SK-N-MC (cell line): ENCODE measurements at regions not wholly inside any gene's neighbourhood (a gene's known extent, or its start where the extent isn't known, plus 50 kb on each side); places are given as distances from the start of the nearest gene placed in this dataset.
"Not testable (repeated sequence)": the region's sequence is repeated elsewhere in the genome, so short reads cannot be mapped to it uniquely, and the experiment has no call there.

Experiments
- DNase-seq: peaks from one replicate; pipeline ENCODE4 v3.0.0-alpha.2; 2011; ENCODE audit warnings: low read depth, low spot score
- H3K27ac ChIP-seq: fragments of 200-600 bp; sonication (generic); 2 replicates; pipeline ENCODE4 v1.5.1; 2016; ENCODE audit warnings: mixed run types
- H3K36me3 ChIP-seq: fragments of 200-600 bp; sonication (generic); 2 replicates; pipeline ENCODE4 v1.6.1; 2017; ENCODE audit warnings: antibody characterized with exemption, low read length, mixed read lengths; ENCODE audit not compliant: insufficient read depth
- H3K4me3 ChIP-seq: fragments of 200-600 bp; sonication (generic); 2 replicates; pipeline ENCODE4 v1.5.1; 2016
- H3K9ac ChIP-seq: fragments of 200-600 bp; sonication (generic); 2 replicates; pipeline ENCODE4 v1.8.0; 2017; ENCODE audit warnings: mixed run types, mixed read lengths; ENCODE audit not compliant: insufficient read length
- H3K9me3 ChIP-seq: fragments of 200-600 bp; sonication (generic); 2 replicates; pipeline ENCODE4 v1.6.1; 2017; ENCODE audit warnings: low read depth, mild to moderate bottlenecking, antibody characterized with exemption, low read length, moderate library complexity, mixed read lengths
- EZH2 ChIP-seq: fragments of 200-600 bp; sonication (generic); IDR thresholded peaks from one replicate; pipeline ENCODE4 v1.6.1; 2017; ENCODE audit warnings: antibody characterized with exemption
- FOXP2 ChIP-seq: optimal IDR thresholded peaks from 2 replicates; pipeline ENCODE3; 2011; ENCODE audit warnings: mild to moderate bottlenecking, moderate library complexity; ENCODE audit not compliant: insufficient read depth; ENCODE audit errors: extremely low read length, control extremely low read depth
- POLR2AphosphoS5 ChIP-seq: IDR thresholded peaks from 2 replicates; pipeline ENCODE4 v1.6.1; 2012; ENCODE audit warnings: mild to moderate bottlenecking, low read depth, low read length, borderline replicate concordance

GRCh38 chr7:149701495-149702240 is 71.7 kb downstream of the ZNF467 start:
- H3K4me3 ChIP-seq: no peak overlapping the region
- H3K9me3 ChIP-seq: no peaks in the 10 kb centered on the region
- H3K36me3 ChIP-seq: no peaks in the 10 kb centered on the region
- DNase-seq: no peak
- H3K27ac ChIP-seq: no peak overlapping the region
- TF ChIP-seq EZH2: no peak
- no peak for TF ChIP-seq FOXP2
- TF ChIP-seq POLR2AphosphoS5: no peak
- H3K9ac ChIP-seq: no peak overlapping the region

- DNase-seq, H3K9ac ChIP-seq, H3K9me3 ChIP-seq, H3K36me3 ChIP-seq, H3K4me3 ChIP-seq, H3K27ac ChIP-seq: not testable (repeated sequence)
These were observed 75.6 kb downstream of the ZNF467 start for GRCh38 chr7:149697767-149698166.

GRCh38 chr7:149696280-149696679 is 77.1 kb downstream of the ZNF467 start:
- no peak for DNase-seq
- no peak for TF ChIP-seq FOXP2
- TF ChIP-seq POLR2AphosphoS5: no peak
- no peak for TF ChIP-seq EZH2
- no peaks in the 10 kb centered on the region for H3K9me3 ChIP-seq
- H3K36me3 ChIP-seq: no peaks in the 10 kb centered on the region
- H3K4me3 ChIP-seq: no peak overlapping the region
- no peak overlapping the region for H3K27ac ChIP-seq
- no peak overlapping the region for H3K9ac ChIP-seq

GRCh38 chr7:149692557-149692982 is 80.8 kb downstream of the ZNF467 start:
- TF ChIP-seq FOXP2: no peak
- TF ChIP-seq POLR2AphosphoS5: no peak
- no peak for TF ChIP-seq EZH2
- H3K9ac ChIP-seq: no peak overlapping the region
- no peaks in the 10 kb centered on the region for H3K36me3 ChIP-seq
- no peak for DNase-seq
- H3K4me3 ChIP-seq: peak overlapping the region; percentile 45
- H3K27ac ChIP-seq: no peak overlapping the region
- H3K9me3 ChIP-seq: 0 out of 2 replicates have a peak, but pooled peaks cover 4% of the 10 kb centered on the region

- Histone ChIP-seq H3K4me3 (peak overlapping the region; percentile 45), H3K9ac (no peak overlapping the region), H3K27ac (no peak overlapping the region), H3K9me3 (0 out of 2 replicates have a peak, but pooled peaks cover 4% of the 10 kb centered on the region), H3K36me3 (no peaks in the 10 kb centered on the region)
- no peak for TF ChIP-seq EZH2
- TF ChIP-seq FOXP2: no peak
- no peak for TF ChIP-seq POLR2AphosphoS5
- DNase-seq: no peak
These were observed 81.3 kb downstream of the ZNF467 start for GRCh38 chr7:149692056-149692455.

- H3K36me3 ChIP-seq: no peaks in the 10 kb centered on the region
- peak overlapping the region; percentile 60 for H3K4me3 ChIP-seq
- no peak overlapping the region for H3K27ac ChIP-seq
- H3K9ac ChIP-seq: no peak overlapping the region
- peak; percentile 76 for DNase-seq
- TF ChIP-seq FOXP2 (no peak), POLR2AphosphoS5 (no peak), EZH2 (no peak)
- 0 out of 2 replicates have a peak, but pooled peaks cover 4% of the 10 kb centered on the region for H3K9me3 ChIP-seq
These were observed 82.5 kb downstream of the ZNF467 start for GRCh38 chr7:149690688-149691446.

- Histone ChIP-seq H3K4me3 (no peak overlapping the region), H3K9me3 (0 out of 2 replicates have a peak, but pooled peaks cover 4% of the 10 kb centered on the region), H3K36me3 (no peaks in the 10 kb centered on the region), H3K9ac (no peak overlapping the region), H3K27ac (no peak overlapping the region)
- TF ChIP-seq FOXP2 (no peak), POLR2AphosphoS5 (no peak), EZH2 (no peak)
- no peak for DNase-seq
These were observed 84.1 kb downstream of the ZNF467 start for GRCh38 chr7:149689291-149689721.

- H3K4me3 ChIP-seq: no peak overlapping the region
- DNase-seq: no peak
- H3K9ac ChIP-seq: no peak overlapping the region
- no peak overlapping the region for H3K27ac ChIP-seq
- H3K36me3 ChIP-seq: no peaks in the 10 kb centered on the region
- 0 out of 2 replicates have a peak, but pooled peaks cover 4% of the 10 kb centered on the region for H3K9me3 ChIP-seq
- no peak for TF ChIP-seq FOXP2
- no peak for TF ChIP-seq POLR2AphosphoS5
- TF ChIP-seq EZH2: no peak
These were observed 84.6 kb downstream of the ZNF467 start for GRCh38 chr7:149688836-149689235.

- not testable (repeated sequence) for H3K9me3 ChIP-seq, H3K9ac ChIP-seq, H3K27ac ChIP-seq, H3K36me3 ChIP-seq, DNase-seq, H3K4me3 ChIP-seq
These were observed 85.6 kb downstream of the ZNF467 start for GRCh38 chr7:149687820-149688219.
